Trophoblast cell (in vitro differentiated cells and primary cell): ENCODE measurements at regions not wholly inside any gene's neighbourhood (a gene's known extent, or its start where the extent isn't known, plus 50 kb on each side); places are given as distances from the start of the nearest gene placed in this dataset.

Experiments
- DNase-seq, 2 donors: peaks; one replicate each; pipeline ENCODE4 v3.0.0-alpha.2; 2016
- H2AFZ ChIP-seq: 2 replicates; pipeline ENCODE4 v1.6.1; 2013; ENCODE audit warnings: low read length, moderate library complexity, mild to moderate bottlenecking; ENCODE audit not compliant: insufficient read depth, poor library complexity
- H2AK5ac ChIP-seq: 2 replicates; pipeline ENCODE4 v1.6.1; 2013; ENCODE audit warnings: mild to moderate bottlenecking, low read length
- H2BK120ac ChIP-seq: 2 replicates; pipeline ENCODE4 v1.6.1; 2013; ENCODE audit warnings: low read length, mild to moderate bottlenecking, moderate library complexity; ENCODE audit not compliant: insufficient read depth, poor library complexity
- H2BK12ac ChIP-seq: 2 replicates; pipeline ENCODE4 v1.6.1; 2013; ENCODE audit warnings: mild to moderate bottlenecking, low read length, moderate library complexity
- H2BK5ac ChIP-seq: 2 replicates; pipeline ENCODE4 v1.6.1; 2013; ENCODE audit warnings: low read length, low read depth, moderate library complexity, mild to moderate bottlenecking; ENCODE audit not compliant: poor library complexity
- H3K14ac ChIP-seq: 2 replicates; pipeline ENCODE4 v1.6.1; 2013; ENCODE audit warnings: mild to moderate bottlenecking, low read length
- H3K18ac ChIP-seq: 2 replicates; pipeline ENCODE4 v1.6.1; 2013; ENCODE audit warnings: mild to moderate bottlenecking, low read length
- H3K23ac ChIP-seq: 2 replicates; pipeline ENCODE4 v1.6.1; 2013; ENCODE audit warnings: low read length
- H3K27ac ChIP-seq: 2 replicates; pipeline ENCODE4 v1.5.1; 2013; ENCODE audit warnings: low read depth, mild to moderate bottlenecking, inconsistent platforms, low read length, moderate library complexity
- H3K27me3 ChIP-seq: 2 replicates; pipeline ENCODE4 v1.6.1; 2013; ENCODE audit warnings: inconsistent platforms, mild to moderate bottlenecking, low read length, moderate library complexity; ENCODE audit not compliant: insufficient read depth
- H3K36me3 ChIP-seq, 2 experiments: 1 replicate in 1 of 2; 2 replicates in 1 of 2; pipeline ENCODE4 v1.6.1; 2013; ENCODE audit warnings: low read length in 2 of 2, mild to moderate bottlenecking in 2 of 2, moderate library complexity in 1 of 2; ENCODE audit not compliant: insufficient read depth in 2 of 2, control insufficient read depth in 1 of 2
- H3K4ac ChIP-seq: 2 replicates; pipeline ENCODE4 v1.6.1; 2013; ENCODE audit warnings: low read depth, mild to moderate bottlenecking, low read length, moderate library complexity
- H3K4me1 ChIP-seq, 2 experiments: 1 replicate in 1 of 2; 2 replicates in 1 of 2; pipeline ENCODE4 v1.6.1; 2013; ENCODE audit warnings: low read length in 2 of 2, mild to moderate bottlenecking in 2 of 2, moderate library complexity in 1 of 2; ENCODE audit not compliant: insufficient read depth in 2 of 2, control insufficient read depth in 1 of 2
- H3K4me2 ChIP-seq: 2 replicates; pipeline ENCODE4 v1.6.1; 2013; ENCODE audit warnings: inconsistent platforms, mild to moderate bottlenecking, low read length, moderate library complexity
- H3K4me3 ChIP-seq: 2 replicates; pipeline ENCODE4 v1.5.1; 2013; ENCODE audit warnings: mild to moderate bottlenecking, low read depth, low read length, inconsistent platforms
- H3K79me1 ChIP-seq: one replicate; pipeline ENCODE4 v1.6.1; 2013; ENCODE audit warnings: low read length
- H3K79me2 ChIP-seq: 2 replicates; pipeline ENCODE4 v1.6.1; 2013; ENCODE audit warnings: low read length, mild to moderate bottlenecking; ENCODE audit not compliant: control insufficient read depth, insufficient read depth, poor library complexity
- H3K9ac ChIP-seq: 2 replicates; pipeline ENCODE4 v1.6.1; 2013; ENCODE audit warnings: mild to moderate bottlenecking, low read length
- H3K9me3 ChIP-seq: 2 replicates; pipeline ENCODE4 v1.6.1; 2013; ENCODE audit warnings: low read depth, mild to moderate bottlenecking, control low read depth, inconsistent platforms, low read length; ENCODE audit not compliant: insufficient read depth
- H4K12ac ChIP-seq: 2 replicates; pipeline ENCODE4 v1.6.1; 2013; ENCODE audit warnings: low read depth, mild to moderate bottlenecking, low read length, moderate library complexity
- H4K8ac ChIP-seq: 2 replicates; pipeline ENCODE4 v1.6.1; 2013; ENCODE audit warnings: low read depth, mild to moderate bottlenecking, low read length, moderate library complexity
- H4K91ac ChIP-seq: one replicate; pipeline ENCODE4 v1.6.1; 2013; ENCODE audit warnings: low read depth, mild to moderate bottlenecking, low read length, moderate library complexity
- WGBS: extraction: QIAGEN DNeasy Blood & Tissue Kit; methylation state at CpG from one replicate; pipeline ENCODE4 v1.1.7; 2013; ENCODE audit warnings: missing lambda C conversion rate; ENCODE audit not compliant: insufficient read length, insufficient coverage; ENCODE audit errors: extremely low coverage; 5-methylcytosine and 5-hydroxymethylcytosine counted together

DNA sequence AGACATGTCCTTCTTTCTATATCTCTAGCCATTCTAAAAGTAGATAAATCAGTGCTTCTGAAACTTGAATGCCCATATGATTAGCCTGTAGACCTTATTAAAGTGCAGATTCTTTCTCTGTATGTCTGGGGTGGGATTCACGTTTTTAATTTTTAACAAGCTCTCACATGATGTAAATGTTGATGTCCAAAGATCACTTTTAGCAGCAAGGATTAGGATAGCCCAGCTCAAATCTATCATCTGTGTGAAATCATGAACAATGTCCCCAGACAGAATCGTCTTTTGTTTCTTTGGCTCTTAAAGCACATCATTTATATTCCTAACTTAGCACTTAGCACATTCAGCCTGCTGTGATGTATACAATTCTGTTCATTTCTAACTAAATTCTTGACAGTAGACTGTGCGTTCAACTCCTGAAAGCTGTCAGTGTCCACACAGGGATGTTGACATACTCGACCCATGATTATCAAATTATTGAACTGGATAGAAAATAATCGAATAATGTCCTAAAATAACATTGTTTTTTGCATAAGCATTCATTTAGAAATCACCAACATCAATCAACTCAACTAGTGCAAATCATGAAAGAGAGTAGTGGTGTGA is 102.1 kb upstream of the MLIP start:
- Histone ChIP-seq H3K23ac (no peak overlapping the region), H2BK5ac (no peak overlapping the region), H2BK12ac (no peak overlapping the region), H4K91ac (no peak overlapping the region), H3K36me3 (no peaks in the 10 kb centered on the region), H3K79me1 (no peaks in the 10 kb centered on the region), H3K9ac (no peak overlapping the region), H2AFZ (no peak overlapping the region), H3K4me3 (no peak overlapping the region), H3K4ac (no peak overlapping the region), H3K4me1 (peaks cover 0 to 9% of the 10 kb centered on the region in 2 experiments), H4K12ac (no peak overlapping the region), H3K27me3 (no peaks in the 10 kb centered on the region), H3K79me2 (no peaks in the 10 kb centered on the region), H2BK120ac (no peak overlapping the region), H3K9me3 (no peaks in the 10 kb centered on the region), H2AK5ac (no peak overlapping the region), H3K27ac (no peak overlapping the region), H3K4me2 (no peak overlapping the region), H3K18ac (no peak overlapping the region), H3K14ac (no peak overlapping the region), H4K8ac (no peak overlapping the region)
- WGBS = no CpG with 5 or more reads among the region's 5 CpGs
- DNase-seq = no peak

DNA sequence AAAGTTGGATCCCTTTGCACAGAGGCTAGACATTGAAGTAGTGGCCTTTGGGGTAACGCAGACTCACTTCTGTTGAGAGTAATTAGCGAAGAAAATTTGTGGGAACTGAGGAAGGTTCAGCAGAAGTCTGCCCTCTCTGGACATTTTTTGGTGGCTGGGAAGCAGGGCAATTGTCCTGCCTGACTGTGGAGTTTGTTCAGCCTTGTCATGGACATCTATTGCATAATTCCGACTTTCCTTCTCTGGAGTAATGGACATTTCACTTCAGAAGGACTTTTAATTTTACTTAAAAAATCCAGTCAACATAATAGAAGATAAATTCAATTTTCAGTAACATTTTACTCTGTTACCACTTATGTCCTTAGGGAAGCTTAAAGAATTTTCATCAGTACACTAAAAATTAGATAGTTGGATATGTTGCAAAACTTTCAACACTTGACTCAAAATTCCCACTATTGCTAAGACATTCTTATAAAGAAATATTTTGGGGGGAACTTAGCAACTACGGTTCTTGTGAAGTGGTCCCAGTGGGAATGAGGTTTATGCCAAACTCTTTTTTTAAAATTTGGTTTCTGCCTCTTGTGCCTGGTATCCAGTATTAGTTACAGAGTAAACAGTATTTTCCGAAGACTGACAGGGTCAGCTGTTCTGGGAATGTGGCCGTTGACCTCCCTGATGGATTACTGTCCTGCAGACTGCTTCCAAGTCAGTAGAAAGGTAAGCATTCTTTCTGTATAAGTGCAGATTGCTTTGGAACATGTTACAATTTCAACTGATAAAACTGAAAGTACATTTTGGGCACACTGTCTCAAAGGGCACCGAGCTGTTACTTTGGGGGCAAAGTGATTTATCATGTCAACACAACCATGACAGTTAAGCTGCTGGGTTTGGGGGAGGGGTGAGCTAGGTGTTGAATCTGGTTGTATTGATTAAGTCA is 100.6 kb upstream of the MLIP start:
- no peak overlapping the region for H3K4ac ChIP-seq
- H2BK5ac ChIP-seq = no peak overlapping the region
- WGBS = no CpG with 5 or more reads among the region's 7 CpGs
- no peaks in the 10 kb centered on the region for H3K9me3 ChIP-seq
- H3K23ac ChIP-seq = no peak overlapping the region
- no peak overlapping the region for H3K14ac ChIP-seq
- DNase-seq = no peak
- no peak overlapping the region for H2AK5ac ChIP-seq
- no peak overlapping the region for H3K4me2 ChIP-seq
- H3K36me3 ChIP-seq = no peaks in the 10 kb centered on the region
- no peaks in the 10 kb centered on the region for H3K27me3 ChIP-seq
- H3K4me1 ChIP-seq = peaks cover 0 to 9% of the 10 kb centered on the region in 2 experiments
- no peak overlapping the region for H2AFZ ChIP-seq
- H4K8ac ChIP-seq = no peak overlapping the region
- H3K4me3 ChIP-seq = no peak overlapping the region
- no peak overlapping the region for H2BK120ac ChIP-seq
- H4K91ac ChIP-seq = no peak overlapping the region
- H3K79me2 ChIP-seq = no peaks in the 10 kb centered on the region
- H4K12ac ChIP-seq = no peak overlapping the region
- no peak overlapping the region for H2BK12ac ChIP-seq
- no peak overlapping the region for H3K18ac ChIP-seq
- H3K9ac ChIP-seq = no peak overlapping the region
- H3K79me1 ChIP-seq = no peaks in the 10 kb centered on the region
- no peak overlapping the region for H3K27ac ChIP-seq

DNA sequence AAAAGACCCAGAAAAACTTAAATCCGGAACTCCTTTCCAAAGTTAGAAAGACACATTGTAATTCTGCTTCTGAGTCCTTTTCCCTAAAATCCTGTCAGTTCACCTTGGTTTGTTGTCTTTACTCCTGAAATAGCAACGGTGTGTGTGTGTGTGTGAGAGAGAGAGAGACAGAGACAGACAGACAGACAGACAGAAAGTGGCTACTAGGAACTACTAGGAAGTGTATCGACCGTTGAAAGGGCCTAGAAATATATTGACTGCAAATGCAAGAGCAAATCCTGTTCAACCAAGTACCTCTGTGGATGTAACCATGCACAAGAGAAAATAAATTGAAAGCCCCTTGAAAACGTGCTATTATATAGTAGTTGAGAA is 100.0 kb upstream of the MLIP start:
- no peak for DNase-seq
- no peak overlapping the region for H3K14ac ChIP-seq
- H3K79me2 ChIP-seq = no peaks in the 10 kb centered on the region
- no peak overlapping the region for H4K8ac ChIP-seq
- H2BK120ac ChIP-seq = no peak overlapping the region
- H2BK12ac ChIP-seq = no peak overlapping the region
- H4K12ac ChIP-seq = no peak overlapping the region
- no CpG with 5 or more reads among the region's 5 CpGs for WGBS
- H3K27me3 ChIP-seq = no peaks in the 10 kb centered on the region
- H4K91ac ChIP-seq = no peak overlapping the region
- H3K79me1 ChIP-seq = no peaks in the 10 kb centered on the region
- H3K9ac ChIP-seq = no peak overlapping the region
- no peak overlapping the region for H2AK5ac ChIP-seq
- H3K4me2 ChIP-seq = no peak overlapping the region
- H3K9me3 ChIP-seq = no peaks in the 10 kb centered on the region
- no peaks in the 10 kb centered on the region for H3K36me3 ChIP-seq
- H3K23ac ChIP-seq = no peak overlapping the region
- H3K4ac ChIP-seq = no peak overlapping the region
- peaks cover 0 to 9% of the 10 kb centered on the region in 2 experiments for H3K4me1 ChIP-seq
- H3K4me3 ChIP-seq = no peak overlapping the region
- H3K18ac ChIP-seq = no peak overlapping the region
- H2AFZ ChIP-seq = no peak overlapping the region
- no peak overlapping the region for H2BK5ac ChIP-seq
- no peak overlapping the region for H3K27ac ChIP-seq

DNA sequence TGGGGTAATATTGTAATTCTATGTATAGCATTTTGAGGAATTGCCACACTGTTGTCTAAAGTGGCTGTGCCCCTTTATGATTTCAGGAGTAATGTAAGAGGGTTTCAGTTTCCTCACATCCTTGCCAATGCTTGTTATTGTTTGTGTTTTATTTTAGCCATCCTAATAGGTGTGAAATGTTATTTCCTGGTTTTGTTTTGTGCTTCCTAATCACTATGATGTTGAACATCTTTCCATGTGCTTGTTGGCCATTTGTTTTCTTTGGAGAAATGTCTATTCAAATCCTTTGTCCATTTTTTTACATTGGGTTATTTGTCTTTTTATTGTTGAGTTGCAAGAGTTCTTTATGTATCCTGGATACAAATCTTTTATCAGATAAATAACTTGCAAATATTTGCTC is 97.3 kb upstream of the MLIP start:
- H4K8ac ChIP-seq = no peak overlapping the region

More for the DNA sequence above, 97.3 kb upstream of the MLIP start:
- Histone ChIP-seq H4K12ac (no peak overlapping the region), H3K9ac (no peak overlapping the region), H3K9me3 (no peaks in the 10 kb centered on the region), H3K4me1 (peaks cover 0 to 9% of the 10 kb centered on the region in 2 experiments), H3K23ac (no peak overlapping the region), H3K79me2 (no peaks in the 10 kb centered on the region), H2AFZ (no peak overlapping the region), H3K27me3 (no peaks in the 10 kb centered on the region), H2AK5ac (no peak overlapping the region), H3K79me1 (no peaks in the 10 kb centered on the region), H3K18ac (no peak overlapping the region), H3K4me3 (no peak overlapping the region), H2BK120ac (no peak overlapping the region), H3K14ac (no peak overlapping the region), H3K4me2 (no peak overlapping the region), H4K91ac (no peak overlapping the region), H2BK12ac (no peak overlapping the region), H3K4ac (no peak overlapping the region), H2BK5ac (no peak overlapping the region), H3K27ac (no peak overlapping the region), H3K36me3 (no peaks in the 10 kb centered on the region)
- DNase-seq = no peak
